Astrocyte (in vitro differentiated cells and primary cell): ENCODE measurements at regions not wholly inside any gene's neighbourhood (a gene's known extent, or its start where the extent isn't known, plus 50 kb on each side); places are given as distances from the start of the nearest gene placed in this dataset.

Source experiments
- DNase-seq: peaks from one replicate; pipeline ENCODE4 v3.0.0-alpha.2; 2010; ENCODE audit warnings: low read depth
- FAIRE-seq: peaks from 2 replicates; lab custom pipeline; 2011; peaks lifted over from hg19 to GRCh38; lab: Jason Lieb, UNC
- H2AFZ ChIP-seq: 2 replicates; pipeline ENCODE4 v1.6.0; 2012; ENCODE audit warnings: low read depth, low read length, inconsistent platforms
- H3K27ac ChIP-seq: 2 replicates; pipeline ENCODE4 v1.5.1; 2011; ENCODE audit warnings: low read depth, low read length, inconsistent platforms
- H3K27me3 ChIP-seq: 2 replicates; pipeline ENCODE4 v1.6.0; 2011; ENCODE audit warnings: low read length, inconsistent platforms; ENCODE audit not compliant: insufficient read depth
- H3K36me3 ChIP-seq: 2 replicates; pipeline ENCODE4 v1.5.1; 2011; ENCODE audit warnings: low read length, inconsistent platforms; ENCODE audit not compliant: insufficient read depth
- H3K4me1 ChIP-seq: 2 replicates; pipeline ENCODE4 v1.5.1; 2011; ENCODE audit warnings: low read length, inconsistent platforms; ENCODE audit not compliant: insufficient read depth
- H3K4me2 ChIP-seq: 2 replicates; pipeline ENCODE4 v1.6.0; 2012; ENCODE audit warnings: low read length, inconsistent platforms
- H3K4me3 ChIP-seq: 2 replicates; pipeline ENCODE4 v1.5.1; 2011; ENCODE audit warnings: low read depth, mild to moderate bottlenecking, low read length, inconsistent platforms; ENCODE audit not compliant: insufficient read depth
- H3K79me2 ChIP-seq: 2 replicates; pipeline ENCODE4 v1.6.0; 2012; ENCODE audit warnings: mild to moderate bottlenecking, low read length, inconsistent platforms; ENCODE audit not compliant: insufficient read depth
- H3K9ac ChIP-seq: 2 replicates; pipeline ENCODE4 v1.6.0; 2012; ENCODE audit warnings: mild to moderate bottlenecking, low read length, inconsistent platforms
- H3K9me3 ChIP-seq: 2 replicates; pipeline ENCODE4 v1.5.1; 2012; ENCODE audit warnings: low read depth, mild to moderate bottlenecking, low read length, inconsistent platforms; ENCODE audit not compliant: insufficient read depth
- H4K20me1 ChIP-seq: 2 replicates; pipeline ENCODE4 v1.6.0; 2012; ENCODE audit warnings: low read length, inconsistent platforms; ENCODE audit not compliant: insufficient read depth
- H3K27ac Mint-ChIP-seq: one replicate; pipeline ENCODE4 v1.8.0; 2021; ENCODE audit warnings: mild to moderate bottlenecking, mixed read lengths; ENCODE audit not compliant: unreplicated experiment
- H3K27me3 Mint-ChIP-seq: one replicate; pipeline ENCODE4 v1.8.0; 2021; ENCODE audit warnings: low read depth, mixed read lengths; ENCODE audit not compliant: unreplicated experiment
- H3K36me3 Mint-ChIP-seq: one replicate; pipeline ENCODE4 v1.8.0; 2021; ENCODE audit warnings: low read depth, mixed read lengths; ENCODE audit not compliant: unreplicated experiment
- H3K4me1 Mint-ChIP-seq: one replicate; pipeline ENCODE4 v1.8.0; 2021; ENCODE audit warnings: low read depth, mixed read lengths; ENCODE audit not compliant: unreplicated experiment
- H3K4me3 Mint-ChIP-seq: one replicate; pipeline ENCODE4 v1.8.0; 2021; ENCODE audit warnings: mild to moderate bottlenecking, moderate library complexity, mixed read lengths; ENCODE audit not compliant: unreplicated experiment
- H3K9me3 Mint-ChIP-seq: one replicate; pipeline ENCODE4 v1.8.0; 2021; ENCODE audit warnings: mild to moderate bottlenecking, mixed read lengths; ENCODE audit not compliant: unreplicated experiment
- EZH2 ChIP-seq: IDR thresholded peaks from 2 replicates; pipeline ENCODE4 v1.6.1; 2012; ENCODE audit warnings: mild to moderate bottlenecking, low read length, inconsistent platforms; ENCODE audit not compliant: insufficient read depth
- TF ChIP-seq, protein P1 (sequence below): IDR thresholded peaks from 2 replicates; pipeline ENCODE4 v1.5.1; 2011; ENCODE audit warnings: low read depth, mild to moderate bottlenecking, inconsistent platforms, low read length, moderate library complexity; ENCODE audit not compliant: insufficient read depth

DNA sequence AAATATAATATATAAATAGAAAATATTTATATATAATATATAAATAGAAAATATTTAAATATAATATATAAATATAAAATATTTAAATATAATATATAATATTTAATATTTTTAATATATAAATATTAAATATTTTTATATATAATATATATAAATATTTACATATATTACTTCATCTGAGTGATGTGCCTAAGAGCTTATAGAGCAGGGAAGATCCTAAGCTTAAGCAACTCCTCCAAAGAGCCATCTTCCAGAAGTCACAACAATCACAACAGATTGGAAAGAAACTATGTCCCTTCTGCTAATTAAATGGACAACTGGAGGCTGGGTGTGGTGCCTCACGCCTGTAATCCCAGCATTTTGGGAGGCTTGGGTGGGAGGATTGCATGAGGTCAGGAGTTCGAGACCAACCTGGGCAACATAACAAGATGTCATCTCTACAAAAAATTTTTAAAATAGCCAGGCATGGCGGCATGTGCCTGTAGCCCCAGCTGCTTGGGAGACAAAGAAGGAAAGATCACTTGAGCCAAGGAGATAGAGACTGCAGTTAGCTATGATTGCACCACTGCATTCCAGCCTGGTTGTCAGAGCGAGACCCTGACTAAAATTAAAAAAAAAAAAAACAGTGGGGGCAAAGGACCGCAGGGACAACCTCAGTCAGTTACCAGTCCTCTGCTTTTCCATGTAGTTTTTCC, 198.7 kb downstream of the SKIDA1 start:
- Histone ChIP-seq H4K20me1 (no peaks in the 10 kb centered on the region), H3K27ac (no peak overlapping the region), H3K9me3 (no peaks in the 10 kb centered on the region), H3K4me1 (no peaks in the 10 kb centered on the region), H3K4me2 (no peak overlapping the region), H3K27me3 (no peaks in the 10 kb centered on the region), H3K4me3 (no peak overlapping the region), H3K36me3 (no peaks in the 10 kb centered on the region), H2AFZ (no peak overlapping the region), H3K79me2 (no peaks in the 10 kb centered on the region), H3K9ac (no peak overlapping the region)
- no peaks in the 10 kb centered on the region for H3K9me3 Mint-ChIP-seq
- no peaks in the 10 kb centered on the region for H3K36me3 Mint-ChIP-seq
- peaks cover 6% of the 10 kb centered on the region for H3K4me1 Mint-ChIP-seq
- TF ChIP-seq, protein P1, sequence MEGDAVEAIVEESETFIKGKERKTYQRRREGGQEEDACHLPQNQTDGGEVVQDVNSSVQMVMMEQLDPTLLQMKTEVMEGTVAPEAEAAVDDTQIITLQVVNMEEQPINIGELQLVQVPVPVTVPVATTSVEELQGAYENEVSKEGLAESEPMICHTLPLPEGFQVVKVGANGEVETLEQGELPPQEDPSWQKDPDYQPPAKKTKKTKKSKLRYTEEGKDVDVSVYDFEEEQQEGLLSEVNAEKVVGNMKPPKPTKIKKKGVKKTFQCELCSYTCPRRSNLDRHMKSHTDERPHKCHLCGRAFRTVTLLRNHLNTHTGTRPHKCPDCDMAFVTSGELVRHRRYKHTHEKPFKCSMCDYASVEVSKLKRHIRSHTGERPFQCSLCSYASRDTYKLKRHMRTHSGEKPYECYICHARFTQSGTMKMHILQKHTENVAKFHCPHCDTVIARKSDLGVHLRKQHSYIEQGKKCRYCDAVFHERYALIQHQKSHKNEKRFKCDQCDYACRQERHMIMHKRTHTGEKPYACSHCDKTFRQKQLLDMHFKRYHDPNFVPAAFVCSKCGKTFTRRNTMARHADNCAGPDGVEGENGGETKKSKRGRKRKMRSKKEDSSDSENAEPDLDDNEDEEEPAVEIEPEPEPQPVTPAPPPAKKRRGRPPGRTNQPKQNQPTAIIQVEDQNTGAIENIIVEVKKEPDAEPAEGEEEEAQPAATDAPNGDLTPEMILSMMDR: no peak
- no peak for TF ChIP-seq EZH2
- FAIRE-seq (no peak), DNase-seq (no peak)
- no peak overlapping the region for H3K4me3 Mint-ChIP-seq
- H3K27me3 Mint-ChIP-seq: no peaks in the 10 kb centered on the region
- no peak overlapping the region for H3K27ac Mint-ChIP-seq

DNA sequence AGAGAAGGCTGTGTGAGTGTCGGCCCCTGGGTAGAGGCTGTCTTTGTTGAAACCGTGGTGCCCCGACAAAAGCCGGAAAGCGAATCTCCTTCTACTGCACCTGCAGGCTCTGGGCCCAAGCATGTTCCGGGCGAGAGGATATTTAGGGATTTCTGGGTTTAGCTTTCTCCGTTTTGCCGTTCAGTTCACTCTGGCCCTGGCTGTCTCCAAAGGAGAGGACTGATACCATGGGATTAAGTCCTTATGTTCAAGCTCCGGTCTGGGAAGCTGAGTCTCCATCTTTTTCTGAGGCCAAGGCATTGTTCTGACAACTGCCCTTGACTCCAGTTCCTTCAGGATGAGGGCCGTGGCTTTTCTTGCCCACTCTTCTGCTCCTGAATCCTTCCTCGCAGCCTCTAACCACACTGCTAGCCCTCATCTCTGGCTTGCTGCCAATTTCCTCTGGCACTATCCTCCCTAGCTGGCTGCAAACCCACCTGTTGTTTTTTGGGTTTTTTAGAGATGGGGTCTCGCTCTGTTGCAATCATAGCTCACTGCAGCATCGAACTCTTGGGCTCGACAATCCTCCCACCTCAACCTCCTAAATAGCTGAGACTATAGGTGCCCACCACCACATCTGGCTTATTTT, 206.8 kb downstream of the SKIDA1 start:
- Histone ChIP-seq H3K4me3 (no peak overlapping the region), H3K4me2 (peak overlapping the region; percentile 12), H2AFZ (no peak overlapping the region), H3K9me3 (no peaks in the 10 kb centered on the region), H3K9ac (no peak overlapping the region), H3K36me3 (no peaks in the 10 kb centered on the region), H3K4me1 (peaks cover 31% of the 10 kb centered on the region), H3K79me2 (no peaks in the 10 kb centered on the region), H3K27me3 (no peaks in the 10 kb centered on the region), H4K20me1 (no peaks in the 10 kb centered on the region), H3K27ac (no peak overlapping the region)
- Mint-ChIP-seq H3K4me1 (peaks cover 42% of the 10 kb centered on the region), H3K4me3 (no peak overlapping the region), H3K9me3 (no peaks in the 10 kb centered on the region), H3K36me3 (no peaks in the 10 kb centered on the region), H3K27me3 (no peaks in the 10 kb centered on the region), H3K27ac (no peak overlapping the region)
- FAIRE-seq (no peak), DNase-seq (no peak)
- no peak for TF ChIP-seq EZH2
- TF ChIP-seq, protein P1: no peak

DNA sequence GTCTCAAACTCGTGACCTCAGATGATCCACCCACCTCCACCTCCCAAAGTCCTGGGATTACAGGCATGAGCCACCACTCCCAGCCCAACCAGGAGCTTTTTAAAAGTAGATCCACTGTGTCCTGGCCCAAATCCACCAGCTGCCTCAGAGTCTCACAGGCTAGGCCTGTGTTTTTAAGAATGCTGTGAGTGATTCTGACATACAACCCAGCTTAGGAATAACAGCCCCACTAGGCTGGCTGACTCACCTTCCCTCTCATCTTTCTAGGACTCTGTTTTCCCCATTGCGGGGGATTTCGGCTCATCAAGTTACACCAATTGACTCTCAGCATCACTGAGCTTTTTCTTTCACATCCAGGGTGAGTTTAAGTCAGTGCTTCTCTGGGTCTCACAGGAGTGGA, 207.6 kb downstream of the SKIDA1 start:
- Mint-ChIP-seq H3K27me3 (no peaks in the 10 kb centered on the region), H3K9me3 (no peaks in the 10 kb centered on the region), H3K4me3 (no peak overlapping the region), H3K4me1 (peaks cover 46% of the 10 kb centered on the region), H3K36me3 (no peaks in the 10 kb centered on the region), H3K27ac (no peak overlapping the region)
- DNase-seq (peak; percentile 88), FAIRE-seq (no peak)
- H3K4me2 ChIP-seq: peak overlapping the region; percentile 12
- H3K27ac ChIP-seq: peak overlapping the region; percentile 23
- H3K27me3 ChIP-seq: no peaks in the 10 kb centered on the region
- H4K20me1 ChIP-seq: no peaks in the 10 kb centered on the region
- H3K36me3 ChIP-seq: no peaks in the 10 kb centered on the region
- H3K4me1 ChIP-seq: peaks cover 31% of the 10 kb centered on the region
- H3K9me3 ChIP-seq: no peaks in the 10 kb centered on the region
- TF ChIP-seq, protein P1: no peak
- no peak for TF ChIP-seq EZH2
- H3K9ac ChIP-seq: no peak overlapping the region
- H3K4me3 ChIP-seq: no peak overlapping the region
- no peaks in the 10 kb centered on the region for H3K79me2 ChIP-seq
- no peak overlapping the region for H2AFZ ChIP-seq
